Stimulated activated CD4-positive, alpha-beta T cell treated with anti-CD3 and anti-CD28 coated beads, TNF-alpha, amount 100 ng/mL, for 4 hours (primary cell): ENCODE measurements at regions not wholly inside any gene's neighbourhood (a gene's known extent, or its start where the extent isn't known, plus 50 kb on each side); places are given as distances from the start of the nearest gene placed in this dataset.

ENCODE experiments used
- DNase-seq, 3 experiments: peaks; one replicate each; pipeline ENCODE4 v3.0.0-alpha.2; 2020; ENCODE audit warnings: low read depth in 3 of 3

GRCh38 chr15:70324001-70324974 lies 226.6 kb upstream of the TLE3 start:
- DNase-seq, result no peak

GRCh38 chr15:70323111-70323851 lies 225.6 kb upstream of the TLE3 start:
- DNase-seq, result no peak

- no peak for DNase-seq
These were observed 224.4 kb upstream of the TLE3 start for GRCh38 chr15:70322051-70322668.

GRCh38 chr15:70321172-70321819 lies 223.6 kb upstream of the TLE3 start:
- no peak for DNase-seq

GRCh38 chr15:70320482-70320881 lies 222.8 kb upstream of the TLE3 start:
- no peak for DNase-seq

GRCh38 chr15:70320077-70320476 lies 222.4 kb upstream of the TLE3 start:
- no peak for DNase-seq

- DNase-seq, result no peak
These were observed 221.7 kb upstream of the TLE3 start for GRCh38 chr15:70319466-70319865.

- no peak for DNase-seq
These were observed 221.1 kb upstream of the TLE3 start for GRCh38 chr15:70318594-70319465.

- no peak for DNase-seq
These were observed 218.4 kb upstream of the TLE3 start for GRCh38 chr15:70316059-70316600.

GRCh38 chr15:70315431-70315830 lies 217.7 kb upstream of the TLE3 start:
- no peak for DNase-seq

- no peak for DNase-seq
These were observed 217.0 kb upstream of the TLE3 start for GRCh38 chr15:70314688-70315087.

GRCh38 chr15:70314018-70314354 lies 216.3 kb upstream of the TLE3 start:
- DNase-seq, result no peak

GRCh38 chr15:70313099-70314017 lies 215.6 kb upstream of the TLE3 start:
- DNase-seq, result no peak

- DNase-seq, result no peak
These were observed 214.1 kb upstream of the TLE3 start for GRCh38 chr15:70311821-70312220.

- DNase-seq, result no peak
These were observed 212.0 kb upstream of the TLE3 start for GRCh38 chr15:70309716-70310115.

GRCh38 chr15:70308735-70309434 lies 211.2 kb upstream of the TLE3 start:
- DNase-seq, result no peak

- DNase-seq, result no peak
These were observed 210.5 kb upstream of the TLE3 start for GRCh38 chr15:70308011-70308734.

- no peak for DNase-seq
These were observed 208.9 kb upstream of the TLE3 start for GRCh38 chr15:70306582-70306981.
